GM13977 (cell line): ENCODE measurements at regions not wholly inside any gene's neighbourhood (a gene's known extent, or its start where the extent isn't known, plus 50 kb on each side); places are given as distances from the start of the nearest gene placed in this dataset.

Experiments
- DNase-seq: peaks from one replicate; pipeline ENCODE4 v3.0.0; 2012; ENCODE audit warnings: low spot score
- CTCF ChIP-seq: IDR thresholded peaks from 2 replicates; pipeline ENCODE4 v1.5.1; 2012; ENCODE audit warnings: mild to moderate bottlenecking, control low read depth; ENCODE audit not compliant: insufficient read depth; ENCODE audit errors: extremely low read depth, missing control alignments
- in situ Hi-C: fragments of 300-500 bp; cut with MboI; formaldehyde crosslinking; loops from one replicate; pipeline ENCODE4 v1.12.0; 2022; ENCODE audit warnings: low sequenced_read_pairs, low pct_unique_long_range_greater_than_20kb, mixed read lengths, inconsistent platforms; ENCODE audit not compliant: unreplicated experiment

- DNase-seq, result no peak
- TF ChIP-seq CTCF, result no peak
- in situ Hi-C loops, result no loop called here
Observed at GRCh38 chr5:110109667-110110066, 419.9 kb downstream of the MAN2A1 start.

DNA sequence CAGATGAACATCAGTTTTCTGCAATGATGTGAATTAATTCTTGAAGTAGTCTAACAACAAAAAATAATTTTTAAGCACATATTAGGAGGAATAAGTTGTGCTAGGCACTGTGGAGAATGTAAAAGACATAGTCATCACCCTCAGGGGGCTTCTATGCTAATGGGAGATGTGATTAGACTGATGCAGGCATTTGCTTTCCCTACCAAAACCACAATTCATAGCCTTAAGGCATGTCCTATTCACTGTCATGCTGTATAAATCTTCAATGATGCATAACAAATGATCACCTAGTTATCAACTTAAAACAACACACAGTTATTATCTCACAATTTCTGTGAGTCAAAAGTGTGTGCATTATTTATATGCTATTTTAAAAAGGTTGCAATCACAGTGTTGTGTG is 422.6 kb downstream of the MAN2A1 start:
- in situ Hi-C loops, result no loop called here
- no peak for DNase-seq
- no peak for TF ChIP-seq CTCF

GRCh38 chr5:110115503-110115902 is 425.8 kb downstream of the MAN2A1 start:
- in situ Hi-C loops, result no loop called here
- DNase-seq, result no peak
- TF ChIP-seq CTCF, result no peak

GRCh38 chr5:110116539-110116938 is 426.8 kb downstream of the MAN2A1 start:
- TF ChIP-seq CTCF, result no peak
- no peak for DNase-seq
- in situ Hi-C loops, result no loop called here

GRCh38 chr5:110134963-110135935 is 445.5 kb downstream of the MAN2A1 start:
- DNase-seq, result no peak
- in situ Hi-C loops, result no loop called here
- no peak for TF ChIP-seq CTCF

GRCh38 chr5:110150199-110150598 is 460.5 kb downstream of the MAN2A1 start:
- DNase-seq, result no peak
- no peak for TF ChIP-seq CTCF
- in situ Hi-C loops, result no loop called here
